GM12878 (cell line): ENCODE measurements at regions not wholly inside any gene's neighbourhood (a gene's known extent, or its start where the extent isn't known, plus 50 kb on each side); places are given as distances from the start of the nearest gene placed in this dataset.

Experiments used
- CEBPB ChIP-seq, 2 experiments: fragments of 150-350 bp in 1 of 2; IDR thresholded peaks; 2 replicates each; pipeline ENCODE4 v1.6.1; 2012 to 2014; ENCODE audit warnings: low read depth in 2 of 2, low read length in 2 of 2, borderline replicate concordance in 1 of 2, inconsistent platforms in 1 of 2
- ETV6 ChIP-seq, 2 experiments: fragments of 450-650 bp in 1 of 2; IDR thresholded peaks in 1 of 2; conservative IDR thresholded peaks in 1 of 2; 2 replicates each; pipeline ENCODE4 v1.6.1; 2014; ENCODE audit warnings: antibody characterized with exemption in 1 of 2, borderline replicate concordance in 1 of 2, low read depth in 1 of 2, mild to moderate bottlenecking in 1 of 2, moderate library complexity in 1 of 2
- EZH2 ChIP-seq: IDR thresholded peaks from 2 replicates; pipeline ENCODE4 v1.6.1; 2012; ENCODE audit warnings: low read depth, mild to moderate bottlenecking, control low read depth, inconsistent platforms, low read length, borderline replicate concordance; ENCODE audit not compliant: control insufficient read depth
- HCFC1 ChIP-seq: fragments of 150-350 bp; IDR thresholded peaks from 2 replicates; pipeline ENCODE4 v1.6.1; 2014; ENCODE audit warnings: low read length
- NR2C1 ChIP-seq: fragments of 450-650 bp; IDR thresholded peaks from 2 replicates; pipeline ENCODE4 v1.6.1; 2017; ENCODE audit warnings: antibody characterized with exemption, mild to moderate bottlenecking, moderate library complexity
- PBX3 ChIP-seq: IDR thresholded peaks from 2 replicates; pipeline ENCODE4 v1.6.1; 2011; ENCODE audit warnings: mild to moderate bottlenecking, low read depth, low read length, moderate library complexity; ENCODE audit not compliant: insufficient replicate concordance
- POLR2A ChIP-seq: IDR thresholded peaks from 2 replicates; pipeline ENCODE4 v1.6.1; 2011; ENCODE audit warnings: low read depth, mild to moderate bottlenecking, low read length
- POU2F2 ChIP-seq: IDR thresholded peaks from 3 replicates; pipeline ENCODE4 v1.6.1; 2011; ENCODE audit warnings: low read depth, mild to moderate bottlenecking, low read length, borderline replicate concordance
- ZBTB33 ChIP-seq: fragments of 450-650 bp; IDR thresholded peaks from 2 replicates; pipeline ENCODE4 v1.6.1; 2017; ENCODE audit warnings: mild to moderate bottlenecking
- TF ChIP-seq, protein P1 (sequence below), 3 experiments: IDR thresholded peaks in 2 of 3; conservative IDR thresholded peaks in 1 of 3; 2 replicates each; pipeline ENCODE4 v1.5.1; 2011; ENCODE audit warnings: low read depth in 3 of 3, low read length in 3 of 3, mild to moderate bottlenecking in 3 of 3, control low read depth in 2 of 3, moderate library complexity in 2 of 3, inconsistent platforms in 1 of 3, mixed read lengths in 1 of 3; ENCODE audit not compliant: control insufficient read depth in 2 of 3, insufficient read depth in 1 of 3; ENCODE audit errors: extremely low read depth in 1 of 3

GRCh38 chr2:173451941-173452340 is 97.3 kb downstream of the CDCA7 start:
- no peak for TF ChIP-seq ETV6 (conservative IDR thresholded peaks at IDR 0.05 in 1 of 2, IDR thresholded peaks at IDR 0.05 in 1 of 2; ENCODE audit: borderline replicate concordance in 1 of 2, low read depth in 1 of 2)
- no peak for TF ChIP-seq POLR2A
- TF ChIP-seq ZBTB33, result no peak
- TF ChIP-seq NR2C1, result no peak
- TF ChIP-seq, protein P1, sequence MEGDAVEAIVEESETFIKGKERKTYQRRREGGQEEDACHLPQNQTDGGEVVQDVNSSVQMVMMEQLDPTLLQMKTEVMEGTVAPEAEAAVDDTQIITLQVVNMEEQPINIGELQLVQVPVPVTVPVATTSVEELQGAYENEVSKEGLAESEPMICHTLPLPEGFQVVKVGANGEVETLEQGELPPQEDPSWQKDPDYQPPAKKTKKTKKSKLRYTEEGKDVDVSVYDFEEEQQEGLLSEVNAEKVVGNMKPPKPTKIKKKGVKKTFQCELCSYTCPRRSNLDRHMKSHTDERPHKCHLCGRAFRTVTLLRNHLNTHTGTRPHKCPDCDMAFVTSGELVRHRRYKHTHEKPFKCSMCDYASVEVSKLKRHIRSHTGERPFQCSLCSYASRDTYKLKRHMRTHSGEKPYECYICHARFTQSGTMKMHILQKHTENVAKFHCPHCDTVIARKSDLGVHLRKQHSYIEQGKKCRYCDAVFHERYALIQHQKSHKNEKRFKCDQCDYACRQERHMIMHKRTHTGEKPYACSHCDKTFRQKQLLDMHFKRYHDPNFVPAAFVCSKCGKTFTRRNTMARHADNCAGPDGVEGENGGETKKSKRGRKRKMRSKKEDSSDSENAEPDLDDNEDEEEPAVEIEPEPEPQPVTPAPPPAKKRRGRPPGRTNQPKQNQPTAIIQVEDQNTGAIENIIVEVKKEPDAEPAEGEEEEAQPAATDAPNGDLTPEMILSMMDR (IDR thresholded peaks at IDR 0.05 in 2 of 3, conservative IDR thresholded peaks at IDR 0.05 in 1 of 3; ENCODE audit: control insufficient read depth in 2 of 3, extremely low read depth in 1 of 3, insufficient read depth in 1 of 3, low read depth in 3 of 3, low read length in 3 of 3), result no peak
- no peak for TF ChIP-seq PBX3
- TF ChIP-seq EZH2, result no peak
- TF ChIP-seq POU2F2, result no peak
- no peak for TF ChIP-seq HCFC1
- TF ChIP-seq CEBPB (IDR thresholded peaks at IDR 0.05; ENCODE audit: borderline replicate concordance in 1 of 2, low read depth in 2 of 2, low read length in 2 of 2), result no peak
